ENCODE measurements at regions not wholly inside any gene's neighbourhood (a gene's known extent, or its start where the extent isn't known, plus 50 kb on each side); places are given as distances from the start of the nearest gene placed in this dataset.
"Not testable (repeated sequence)": the region's sequence is repeated elsewhere in the genome, so short reads cannot be mapped to it uniquely, and the experiment has no call there.

GRCh38 chr1:87428883-87429282, 100.2 kb downstream of the LMO4 start:
- no peak for ATAC-seq
- Mint-ChIP-seq H3K27ac (no peak overlapping the region), H3K27me3 (no peaks in the 10 kb centered on the region), H3K4me3 (no peak overlapping the region), H3K4me1 (no peaks in the 10 kb centered on the region), H3K36me3 (no peaks in the 10 kb centered on the region), H3K9me3 (no peaks in the 10 kb centered on the region)

- Mint-ChIP-seq H3K27ac (no peak overlapping the region), H3K4me3 (no peak overlapping the region), H3K4me1 (peaks cover 1% of the 10 kb centered on the region), H3K9me3 (no peaks in the 10 kb centered on the region), H3K36me3 (no peaks in the 10 kb centered on the region), H3K27me3 (no peaks in the 10 kb centered on the region)
- ATAC-seq, result no peak
Observed at GRCh38 chr1:87432685-87433084, 104.0 kb downstream of the LMO4 start.

- not testable (repeated sequence) for H3K4me1 Mint-ChIP-seq, H3K27ac Mint-ChIP-seq, H3K4me3 Mint-ChIP-seq, ATAC-seq, H3K36me3 Mint-ChIP-seq, H3K27me3 Mint-ChIP-seq, H3K9me3 Mint-ChIP-seq
Observed at GRCh38 chr1:87433101-87433500, 104.4 kb downstream of the LMO4 start.

- no peak for ATAC-seq
Observed at GRCh38 chr1:87435484-87435883, 106.8 kb downstream of the LMO4 start.

GRCh38 chr1:87436115-87436514, 107.4 kb downstream of the LMO4 start:
- H3K4me1 Mint-ChIP-seq, ATAC-seq, H3K36me3 Mint-ChIP-seq, H3K9me3 Mint-ChIP-seq, H3K4me3 Mint-ChIP-seq, H3K27me3 Mint-ChIP-seq, H3K27ac Mint-ChIP-seq: not testable (repeated sequence)

More at GRCh38 chr1:87435484-87435883, 106.8 kb downstream of the LMO4 start:
- Mint-ChIP-seq H3K4me3 (no peak overlapping the region), H3K27me3 (no peaks in the 10 kb centered on the region), H3K4me1 (peaks cover 7% of the 10 kb centered on the region), H3K36me3 (no peaks in the 10 kb centered on the region), H3K27ac (no peak overlapping the region), H3K9me3 (no peaks in the 10 kb centered on the region)

- peaks cover 7% of the 10 kb centered on the region for H3K4me1 Mint-ChIP-seq
- no peaks in the 10 kb centered on the region for H3K36me3 Mint-ChIP-seq
- no peak overlapping the region for H3K27ac Mint-ChIP-seq
- H3K27me3 Mint-ChIP-seq, result no peaks in the 10 kb centered on the region
- no peak for ATAC-seq
- no peak overlapping the region for H3K4me3 Mint-ChIP-seq
- H3K9me3 Mint-ChIP-seq, result no peaks in the 10 kb centered on the region
Observed at GRCh38 chr1:87436534-87436933, 107.9 kb downstream of the LMO4 start.

- no peaks in the 10 kb centered on the region for H3K36me3 Mint-ChIP-seq
- peaks cover 7% of the 10 kb centered on the region for H3K4me1 Mint-ChIP-seq
- no peak overlapping the region for H3K27ac Mint-ChIP-seq
- no peaks in the 10 kb centered on the region for H3K27me3 Mint-ChIP-seq
- ATAC-seq, result no peak
- no peaks in the 10 kb centered on the region for H3K9me3 Mint-ChIP-seq
- H3K4me3 Mint-ChIP-seq, result no peak overlapping the region
Observed at GRCh38 chr1:87437663-87438295, 109.1 kb downstream of the LMO4 start.

GRCh38 chr1:87439821-87440220, 111.1 kb downstream of the LMO4 start:
- Mint-ChIP-seq H3K4me1 (peaks cover 7% of the 10 kb centered on the region), H3K9me3 (peaks cover 8% of the 10 kb centered on the region), H3K36me3 (peaks cover 11% of the 10 kb centered on the region), H3K4me3 (no peak overlapping the region), H3K27me3 (no peaks in the 10 kb centered on the region), H3K27ac (no peak overlapping the region)
- no peak for ATAC-seq

- Mint-ChIP-seq H3K9me3 (peaks cover 10% of the 10 kb centered on the region), H3K4me1 (peaks cover 35% of the 10 kb centered on the region), H3K4me3 (peak overlapping the region; percentile 68), H3K27me3 (no peaks in the 10 kb centered on the region), H3K36me3 (peaks cover 10% of the 10 kb centered on the region), H3K27ac (peak overlapping the region; percentile 89)
- peak; percentile 94 for ATAC-seq
Observed at GRCh38 chr1:87449348-87449963, 120.8 kb downstream of the LMO4 start.

- Mint-ChIP-seq H3K27ac (peak overlapping the region; percentile 89), H3K36me3 (peaks cover 10% of the 10 kb centered on the region), H3K4me1 (peaks cover 35% of the 10 kb centered on the region), H3K27me3 (no peaks in the 10 kb centered on the region), H3K4me3 (peak overlapping the region; percentile 68), H3K9me3 (peaks cover 7% of the 10 kb centered on the region)
- ATAC-seq, result no peak
Observed at GRCh38 chr1:87450136-87450535, 121.5 kb downstream of the LMO4 start.

GRCh38 chr1:87450615-87451209, 122.0 kb downstream of the LMO4 start:
- ATAC-seq, result no peak
- H3K9me3 Mint-ChIP-seq, result peaks cover 4% of the 10 kb centered on the region
- H3K27ac Mint-ChIP-seq, result peak overlapping the region; percentile 89
- peaks cover 35% of the 10 kb centered on the region for H3K4me1 Mint-ChIP-seq
- peaks cover 7% of the 10 kb centered on the region for H3K36me3 Mint-ChIP-seq
- no peaks in the 10 kb centered on the region for H3K27me3 Mint-ChIP-seq
- peak overlapping the region; percentile 68 for H3K4me3 Mint-ChIP-seq

- Mint-ChIP-seq H3K9me3 (peaks cover 2% of the 10 kb centered on the region), H3K4me1 (peaks cover 35% of the 10 kb centered on the region), H3K27me3 (no peaks in the 10 kb centered on the region), H3K36me3 (peaks cover 7% of the 10 kb centered on the region), H3K27ac (peak overlapping the region; percentile 89), H3K4me3 (no peak overlapping the region)
- ATAC-seq, result no peak
Observed at GRCh38 chr1:87451229-87451920, 122.7 kb downstream of the LMO4 start.

GRCh38 chr1:87452648-87453047, 124.0 kb downstream of the LMO4 start:
- Mint-ChIP-seq H3K4me1 (peaks cover 35% of the 10 kb centered on the region), H3K27me3 (no peaks in the 10 kb centered on the region), H3K27ac (no peak overlapping the region), H3K36me3 (peaks cover 7% of the 10 kb centered on the region), H3K9me3 (peaks cover 2% of the 10 kb centered on the region), H3K4me3 (no peak overlapping the region)
- ATAC-seq, result no peak

- H3K4me1 Mint-ChIP-seq, result peaks cover 4% of the 10 kb centered on the region
- H3K4me3 Mint-ChIP-seq, result no peak overlapping the region
- peaks cover 14% of the 10 kb centered on the region for H3K9me3 Mint-ChIP-seq
- H3K27ac Mint-ChIP-seq, result no peak overlapping the region
- no peak for ATAC-seq
- H3K27me3 Mint-ChIP-seq, result no peaks in the 10 kb centered on the region
- peaks cover 23% of the 10 kb centered on the region for H3K36me3 Mint-ChIP-seq
Observed at GRCh38 chr1:87457408-87457807, 128.7 kb downstream of the LMO4 start.

GRCh38 chr1:87462894-87463293, 134.2 kb downstream of the LMO4 start:
- Mint-ChIP-seq H3K27me3 (no peaks in the 10 kb centered on the region), H3K36me3 (peaks cover 16% of the 10 kb centered on the region), H3K4me3 (no peak overlapping the region), H3K27ac (no peak overlapping the region), H3K9me3 (peaks cover 12% of the 10 kb centered on the region), H3K4me1 (peaks cover 5% of the 10 kb centered on the region)
- ATAC-seq, result no peak
